HG03439 (cell line): ENCODE measurements at regions not wholly inside any gene's neighbourhood (a gene's known extent, or its start where the extent isn't known, plus 50 kb on each side); places are given as distances from the start of the nearest gene placed in this dataset.

Experiments
- ATAC-seq: cut with Tn5 transposase; IDR thresholded peaks from one replicate; pipeline ENCODE4 v1.9.1; 2021; ENCODE audit warnings: mild to moderate bottlenecking, moderate library complexity; ENCODE audit not compliant: unreplicated experiment

GRCh38 chr5:147036691-147037245, 158.2 kb upstream of the PPP2R2B start:
- ATAC-seq: no peak

- ATAC-seq: no peak
These were observed 159.1 kb upstream of the PPP2R2B start for GRCh38 chr5:147037515-147038205.

GRCh38 chr5:147040856-147041255, 162.3 kb upstream of the PPP2R2B start:
- no peak for ATAC-seq

GRCh38 chr5:147044572-147045273, 166.2 kb upstream of the PPP2R2B start:
- ATAC-seq: no peak

- no peak for ATAC-seq
These were observed 166.7 kb upstream of the PPP2R2B start for GRCh38 chr5:147045290-147045689.

- no peak for ATAC-seq
These were observed 167.7 kb upstream of the PPP2R2B start for GRCh38 chr5:147046281-147046680.

- ATAC-seq: no peak
These were observed 168.3 kb upstream of the PPP2R2B start for GRCh38 chr5:147046894-147047293.

GRCh38 chr5:147049764-147050163, 171.2 kb upstream of the PPP2R2B start:
- ATAC-seq: no peak

GRCh38 chr5:147050172-147050571, 171.6 kb upstream of the PPP2R2B start:
- no peak for ATAC-seq

- ATAC-seq: no peak
These were observed 172.6 kb upstream of the PPP2R2B start for GRCh38 chr5:147051193-147051592.

GRCh38 chr5:147052519-147052918, 174.0 kb upstream of the PPP2R2B start:
- no peak for ATAC-seq

GRCh38 chr5:147055089-147055826, 176.7 kb upstream of the PPP2R2B start:
- no peak for ATAC-seq

- ATAC-seq: no peak
These were observed 177.5 kb upstream of the PPP2R2B start for GRCh38 chr5:147055850-147056566.

- ATAC-seq: no peak
These were observed 177.8 kb upstream of the STK32A start for GRCh38 chr5:147057051-147057450.

GRCh38 chr5:147061431-147061830, 173.4 kb upstream of the STK32A start:
- ATAC-seq: no peak

- ATAC-seq: no peak
These were observed 172.4 kb upstream of the STK32A start for GRCh38 chr5:147062427-147062826.

GRCh38 chr5:147063943-147064342, 170.9 kb upstream of the STK32A start:
- no peak for ATAC-seq

GRCh38 chr5:147065071-147065470, 169.8 kb upstream of the STK32A start:
- no peak for ATAC-seq

GRCh38 chr5:147068998-147069397, 165.8 kb upstream of the STK32A start:
- no peak for ATAC-seq

- no peak for ATAC-seq
These were observed 162.2 kb upstream of the STK32A start for GRCh38 chr5:147072622-147073021.

GRCh38 chr5:147073098-147073497, 161.7 kb upstream of the STK32A start:
- ATAC-seq: no peak
